ENCODE measurements at regions not wholly inside any gene's neighbourhood (a gene's known extent, or its start where the extent isn't known, plus 50 kb on each side); places are given as distances from the start of the nearest gene placed in this dataset.

- no peak for TF ChIP-seq CTCF (IDR thresholded peaks at IDR 0.05; ENCODE audit: unreplicated experiment)
- CTCF ChIA-PET, result no interaction called here
- no peaks in the 10 kb centered on the region for H3K4me1 Mint-ChIP-seq (ENCODE audit: low read depth, unreplicated experiment)
- H3K27me3 Mint-ChIP-seq (ENCODE audit: unreplicated experiment), result no peaks in the 10 kb centered on the region
- no peaks in the 10 kb centered on the region for H3K36me3 Mint-ChIP-seq (ENCODE audit: insufficient read depth, unreplicated experiment)
- no peak overlapping the region for H3K4me3 Mint-ChIP-seq (ENCODE audit: low read depth, unreplicated experiment)
- no peak for DNase-seq
- no peaks in the 10 kb centered on the region for H3K9me3 Mint-ChIP-seq (ENCODE audit: low read depth, unreplicated experiment)
- no peak overlapping the region for H3K27ac Mint-ChIP-seq (ENCODE audit: unreplicated experiment)
- intact Hi-C loops (cut with micrococcal nuclease; ENCODE audit: unreplicated experiment), result no loop called here
- no TSS peak for BruUV-seq (replicated peaks)
These were observed 348.6 kb downstream of the ADRA2A start for GRCh38 chr10:111425459-111425858.

DNA sequence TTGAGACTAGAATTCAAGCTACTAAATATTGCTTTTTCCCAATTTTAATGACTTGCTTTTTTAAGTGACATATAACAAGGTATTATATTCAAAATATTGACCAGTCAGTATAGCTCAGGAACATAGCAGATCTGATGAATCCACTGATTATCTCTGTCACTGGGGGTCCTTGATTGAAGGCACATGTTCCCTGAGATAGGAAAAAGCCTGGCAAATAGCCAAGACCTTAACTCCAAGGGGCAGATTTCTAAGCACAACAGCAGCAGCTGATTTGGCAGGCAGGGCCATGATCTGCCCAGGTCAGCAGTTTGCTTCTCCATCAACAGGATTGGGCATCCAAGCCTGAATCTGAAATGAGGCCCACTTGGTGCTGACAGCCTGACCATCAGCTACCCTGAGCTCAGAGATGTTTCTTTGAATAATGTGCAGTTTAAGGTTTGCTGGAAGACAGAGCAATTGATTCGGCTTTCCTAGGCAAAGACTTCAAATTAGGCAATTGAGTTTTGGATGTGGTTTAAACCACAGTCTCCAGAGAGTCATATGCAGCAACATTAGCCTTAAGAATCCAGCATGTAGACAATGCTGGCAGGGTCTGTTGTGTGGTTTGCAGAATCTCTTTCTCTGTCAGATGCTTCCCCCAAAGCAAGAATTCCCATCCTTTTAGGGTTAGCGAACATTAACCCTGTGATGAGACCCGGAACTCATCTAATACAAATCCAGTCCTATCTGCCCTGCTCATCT lies 352.6 kb downstream of the ADRA2A start:
- DNase-seq, result no peak
- TF ChIP-seq CTCF (IDR thresholded peaks at IDR 0.05; ENCODE audit: unreplicated experiment), result no peak
- no peaks in the 10 kb centered on the region for H3K36me3 Mint-ChIP-seq (ENCODE audit: insufficient read depth, unreplicated experiment)
- H3K27ac Mint-ChIP-seq (ENCODE audit: unreplicated experiment), result no peak overlapping the region
- BruUV-seq (replicated peaks), result no TSS peak
- H3K4me3 Mint-ChIP-seq (ENCODE audit: low read depth, unreplicated experiment), result no peak overlapping the region
- H3K4me1 Mint-ChIP-seq (ENCODE audit: low read depth, unreplicated experiment), result no peaks in the 10 kb centered on the region
- no peaks in the 10 kb centered on the region for H3K27me3 Mint-ChIP-seq (ENCODE audit: unreplicated experiment)
- intact Hi-C loops (cut with micrococcal nuclease; ENCODE audit: unreplicated experiment), result no loop called here
- CTCF ChIA-PET, result no interaction called here
- H3K9me3 Mint-ChIP-seq (ENCODE audit: low read depth, unreplicated experiment), result no peaks in the 10 kb centered on the region

- no TSS peak for BruUV-seq (replicated peaks)
- H3K4me3 Mint-ChIP-seq (ENCODE audit: low read depth, unreplicated experiment), result no peak overlapping the region
- TF ChIP-seq CTCF (IDR thresholded peaks at IDR 0.05; ENCODE audit: unreplicated experiment), result no peak
- no peak overlapping the region for H3K27ac Mint-ChIP-seq (ENCODE audit: unreplicated experiment)
- H3K9me3 Mint-ChIP-seq (ENCODE audit: low read depth, unreplicated experiment), result no peaks in the 10 kb centered on the region
- DNase-seq, result no peak
- H3K4me1 Mint-ChIP-seq (ENCODE audit: low read depth, unreplicated experiment), result no peaks in the 10 kb centered on the region
- H3K27me3 Mint-ChIP-seq (ENCODE audit: unreplicated experiment), result no peaks in the 10 kb centered on the region
- H3K36me3 Mint-ChIP-seq (ENCODE audit: insufficient read depth, unreplicated experiment), result no peaks in the 10 kb centered on the region
- intact Hi-C loops (cut with micrococcal nuclease; ENCODE audit: unreplicated experiment), result no loop called here
- CTCF ChIA-PET, result no interaction called here
These were observed 353.2 kb downstream of the ADRA2A start for GRCh38 chr10:111430070-111430469.

DNA sequence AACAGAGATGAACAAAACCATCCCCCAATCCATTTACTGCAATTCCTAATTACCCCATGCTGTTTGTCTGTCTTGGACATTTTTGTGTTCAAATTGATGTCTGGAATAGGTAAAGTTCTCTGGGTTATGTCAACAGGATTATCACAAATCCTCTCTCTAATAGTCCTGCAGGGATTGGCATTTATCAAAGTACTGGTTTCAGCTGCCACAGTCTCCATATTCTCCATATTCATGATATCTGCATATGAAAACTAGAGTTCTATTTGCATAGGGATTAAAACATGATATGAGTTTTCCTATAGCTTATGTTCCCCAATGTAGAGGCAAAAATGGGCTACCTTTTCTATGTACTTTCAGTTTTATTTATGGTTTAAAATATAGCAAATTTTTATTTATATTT lies 355.8 kb downstream of the ADRA2A start:
- H3K4me1 Mint-ChIP-seq (ENCODE audit: low read depth, unreplicated experiment), result no peaks in the 10 kb centered on the region
- intact Hi-C loops (cut with micrococcal nuclease; ENCODE audit: unreplicated experiment), result no loop called here
- TF ChIP-seq CTCF (IDR thresholded peaks at IDR 0.05; ENCODE audit: unreplicated experiment), result no peak

More for the DNA sequence above, 355.8 kb downstream of the ADRA2A start:
- CTCF ChIA-PET, result no interaction called here
- BruUV-seq (replicated peaks), result no TSS peak
- Mint-ChIP-seq H3K36me3 (ENCODE audit: insufficient read depth, unreplicated experiment) (no peaks in the 10 kb centered on the region), H3K27me3 (ENCODE audit: unreplicated experiment) (no peaks in the 10 kb centered on the region), H3K27ac (ENCODE audit: unreplicated experiment) (no peak overlapping the region), H3K9me3 (ENCODE audit: low read depth, unreplicated experiment) (no peaks in the 10 kb centered on the region), H3K4me3 (ENCODE audit: low read depth, unreplicated experiment) (no peak overlapping the region)
- DNase-seq, result no peak
